Activated T-helper 1 cell treated with anti-CD3 and anti-CD28 coated beads, Interleukin-12 subunit alpha, Interleukin-12 subunit beta, Interleukin-2, Interleukin-4 antibody, amounts not matched to agents 30 ng/mL and 10 ng/mL and 1 ng/mL, durations not matched to agents 14 hours and 24 hours and 36 hours (primary cell): ENCODE measurements at regions not wholly inside any gene's neighbourhood (a gene's known extent, or its start where the extent isn't known, plus 50 kb on each side); places are given as distances from the start of the nearest gene placed in this dataset.

Source experiments
- DNase-seq: peaks from one replicate; pipeline ENCODE4 v3.0.0; 2021; ENCODE audit warnings: low spot score
- H3K27ac Mint-ChIP-seq: one replicate; pipeline ENCODE4 v1.8.0; 2021; ENCODE audit warnings: mild to moderate bottlenecking, mixed read lengths
- H3K27me3 Mint-ChIP-seq: one replicate; pipeline ENCODE4 v1.8.0; 2022; ENCODE audit warnings: mild to moderate bottlenecking, moderate library complexity, mixed read lengths; ENCODE audit not compliant: insufficient read depth
- H3K36me3 Mint-ChIP-seq: one replicate; pipeline ENCODE4 v1.8.0; 2021; ENCODE audit warnings: low read depth, mixed read lengths
- H3K4me1 Mint-ChIP-seq: one replicate; pipeline ENCODE4 v1.8.0; 2021; ENCODE audit warnings: low read depth, mixed read lengths
- H3K4me3 Mint-ChIP-seq: one replicate; pipeline ENCODE4 v1.8.0; 2021; ENCODE audit warnings: mild to moderate bottlenecking, moderate library complexity, mixed read lengths
- H3K9me3 Mint-ChIP-seq: one replicate; pipeline ENCODE4 v1.8.0; 2021; ENCODE audit warnings: mixed read lengths
- intact Hi-C: fragments of 100-400 bp; cut with micrococcal nuclease; formaldehyde crosslinking; loops from one replicate; pipeline ENCODE4 v1.15.1; 2024

GRCh38 chr2:176464886-176465564 lies 195.8 kb downstream of the MTX2 start:
- Mint-ChIP-seq H3K4me1 (no peaks in the 10 kb centered on the region), H3K36me3 (no peaks in the 10 kb centered on the region), H3K27me3 (peaks cover 35% of the 10 kb centered on the region), H3K9me3 (no peaks in the 10 kb centered on the region), H3K27ac (no peak overlapping the region), H3K4me3 (no peak overlapping the region)
- intact Hi-C loops = no loop called here
- DNase-seq = no peak

GRCh38 chr2:176466918-176467452 lies 197.7 kb downstream of the MTX2 start:
- H3K36me3 Mint-ChIP-seq = no peaks in the 10 kb centered on the region
- no peaks in the 10 kb centered on the region for H3K9me3 Mint-ChIP-seq
- no peak overlapping the region for H3K4me3 Mint-ChIP-seq
- no peak overlapping the region for H3K27ac Mint-ChIP-seq
- peaks cover 37% of the 10 kb centered on the region for H3K27me3 Mint-ChIP-seq
- no peak for DNase-seq
- H3K4me1 Mint-ChIP-seq = no peaks in the 10 kb centered on the region
- intact Hi-C loops = no loop called here

- no peak for DNase-seq
- no peak overlapping the region for H3K27ac Mint-ChIP-seq
- peaks cover 31% of the 10 kb centered on the region for H3K27me3 Mint-ChIP-seq
- H3K9me3 Mint-ChIP-seq = no peaks in the 10 kb centered on the region
- intact Hi-C loops = no loop called here
- peaks cover 4% of the 10 kb centered on the region for H3K4me1 Mint-ChIP-seq
- no peak overlapping the region for H3K4me3 Mint-ChIP-seq
- H3K36me3 Mint-ChIP-seq = no peaks in the 10 kb centered on the region
Measured at GRCh38 chr2:176467595-176467994, 198.4 kb downstream of the MTX2 start.

- Mint-ChIP-seq H3K9me3 (no peaks in the 10 kb centered on the region), H3K4me1 (peaks cover 12% of the 10 kb centered on the region), H3K36me3 (no peaks in the 10 kb centered on the region), H3K27ac (no peak overlapping the region), H3K4me3 (no peak overlapping the region), H3K27me3 (peaks cover 28% of the 10 kb centered on the region)
- intact Hi-C loops = no loop called here
- no peak for DNase-seq
Measured at GRCh38 chr2:176468457-176469113, 199.3 kb downstream of the MTX2 start.

- no peak overlapping the region for H3K27ac Mint-ChIP-seq
- no peak for DNase-seq
- intact Hi-C loops = no loop called here
- no peaks in the 10 kb centered on the region for H3K9me3 Mint-ChIP-seq
- no peak overlapping the region for H3K4me3 Mint-ChIP-seq
- H3K36me3 Mint-ChIP-seq = no peaks in the 10 kb centered on the region
- peaks cover 21% of the 10 kb centered on the region for H3K27me3 Mint-ChIP-seq
- H3K4me1 Mint-ChIP-seq = peaks cover 12% of the 10 kb centered on the region
Measured at GRCh38 chr2:176470713-176471112, 201.5 kb downstream of the MTX2 start.

GRCh38 chr2:176471949-176472348 lies 202.7 kb downstream of the MTX2 start:
- Mint-ChIP-seq H3K36me3 (no peaks in the 10 kb centered on the region), H3K9me3 (no peaks in the 10 kb centered on the region), H3K4me1 (peaks cover 12% of the 10 kb centered on the region), H3K27ac (no peak overlapping the region), H3K27me3 (peaks cover 17% of the 10 kb centered on the region), H3K4me3 (no peak overlapping the region)
- DNase-seq = no peak
- intact Hi-C loops = no loop called here

GRCh38 chr2:176473177-176473576 lies 203.9 kb downstream of the MTX2 start:
- DNase-seq = no peak
- H3K9me3 Mint-ChIP-seq = no peaks in the 10 kb centered on the region
- intact Hi-C loops = no loop called here

GRCh38 chr2:176473851-176474250 lies 204.6 kb downstream of the MTX2 start:
- H3K4me3 Mint-ChIP-seq = no peak overlapping the region
- H3K9me3 Mint-ChIP-seq = no peaks in the 10 kb centered on the region
- intact Hi-C loops = no loop called here
- no peaks in the 10 kb centered on the region for H3K36me3 Mint-ChIP-seq
- no peak for DNase-seq
- H3K27me3 Mint-ChIP-seq = peaks cover 12% of the 10 kb centered on the region
- peaks cover 12% of the 10 kb centered on the region for H3K4me1 Mint-ChIP-seq
- H3K27ac Mint-ChIP-seq = no peak overlapping the region

More at GRCh38 chr2:176473177-176473576, 203.9 kb downstream of the MTX2 start:
- Mint-ChIP-seq H3K27ac (no peak overlapping the region), H3K4me1 (peaks cover 12% of the 10 kb centered on the region), H3K4me3 (no peak overlapping the region), H3K27me3 (peaks cover 17% of the 10 kb centered on the region), H3K36me3 (no peaks in the 10 kb centered on the region)

GRCh38 chr2:176477336-176477735 lies 208.1 kb downstream of the MTX2 start:
- intact Hi-C loops = no loop called here
- H3K27me3 Mint-ChIP-seq = peaks cover 9% of the 10 kb centered on the region
- H3K4me1 Mint-ChIP-seq = peaks cover 11% of the 10 kb centered on the region

GRCh38 chr2:176479961-176480360 lies 210.7 kb downstream of the MTX2 start:
- H3K27me3 Mint-ChIP-seq = peaks cover 12% of the 10 kb centered on the region
- no peaks in the 10 kb centered on the region for H3K4me1 Mint-ChIP-seq
- H3K4me3 Mint-ChIP-seq = no peak overlapping the region
- no peak for DNase-seq
- no peaks in the 10 kb centered on the region for H3K36me3 Mint-ChIP-seq
- intact Hi-C loops = no loop called here
- H3K9me3 Mint-ChIP-seq = no peaks in the 10 kb centered on the region
- H3K27ac Mint-ChIP-seq = no peak overlapping the region

More at GRCh38 chr2:176477336-176477735, 208.1 kb downstream of the MTX2 start:
- Mint-ChIP-seq H3K4me3 (no peak overlapping the region), H3K9me3 (no peaks in the 10 kb centered on the region), H3K36me3 (no peaks in the 10 kb centered on the region), H3K27ac (no peak overlapping the region)
- no peak for DNase-seq

- DNase-seq = no peak
- Mint-ChIP-seq H3K36me3 (no peaks in the 10 kb centered on the region), H3K4me1 (no peaks in the 10 kb centered on the region), H3K4me3 (no peak overlapping the region), H3K27ac (no peak overlapping the region), H3K9me3 (no peaks in the 10 kb centered on the region), H3K27me3 (peaks cover 14% of the 10 kb centered on the region)
- intact Hi-C loops = no loop called here
Measured at GRCh38 chr2:176482107-176482506, 212.9 kb downstream of the MTX2 start.

GRCh38 chr2:176483476-176483875 lies 214.2 kb downstream of the MTX2 start:
- Mint-ChIP-seq H3K27me3 (peaks cover 14% of the 10 kb centered on the region), H3K4me1 (no peaks in the 10 kb centered on the region), H3K4me3 (no peak overlapping the region), H3K27ac (no peak overlapping the region), H3K9me3 (no peaks in the 10 kb centered on the region), H3K36me3 (no peaks in the 10 kb centered on the region)
- DNase-seq = no peak
- intact Hi-C loops = no loop called here

GRCh38 chr2:176483901-176484568 lies 214.8 kb downstream of the MTX2 start:
- no peaks in the 10 kb centered on the region for H3K4me1 Mint-ChIP-seq
- no peak overlapping the region for H3K27ac Mint-ChIP-seq
- intact Hi-C loops = no loop called here
- H3K4me3 Mint-ChIP-seq = no peak overlapping the region
- no peak for DNase-seq
- H3K27me3 Mint-ChIP-seq = peaks cover 13% of the 10 kb centered on the region
- no peaks in the 10 kb centered on the region for H3K9me3 Mint-ChIP-seq
- no peaks in the 10 kb centered on the region for H3K36me3 Mint-ChIP-seq
